GM23338 (cell line): ENCODE measurements at regions not wholly inside any gene's neighbourhood (a gene's known extent, or its start where the extent isn't known, plus 50 kb on each side); places are given as distances from the start of the nearest gene placed in this dataset.
A peak's percentile ranks its signal among the peaks of the same experiment; 100 is the strongest.

Source experiments
- ATAC-seq: fragments of 200-7000 bp; cut with Tn5 transposase; 3 replicates; pipeline ENCODE4 v1.9.1; 2020
- DNase-seq: peaks from one replicate; pipeline ENCODE4 v3.0.0-alpha.2; 2015; ENCODE audit warnings: low spot score
- H2AFZ ChIP-seq: fragments of 200-600 bp; sonication (generic); 2 replicates; pipeline ENCODE4 v1.8.0; 2016; ENCODE audit warnings: antibody characterized with exemption, mild to moderate bottlenecking, moderate library complexity
- H3F3A ChIP-seq: fragments of 200-600 bp; sonication (generic); replicated peaks from 2 replicates; pipeline ENCODE4 v1.8.0; 2017; ENCODE audit warnings: antibody characterized with exemption, mixed run types, low read depth
- H3K27ac ChIP-seq: fragments of 200-600 bp; sonication (generic); 2 replicates; pipeline ENCODE4 v1.6.1; 2016; ENCODE audit warnings: low read depth
- H3K27me3 ChIP-seq: fragments of 200-600 bp; sonication (generic); 2 replicates; pipeline ENCODE4 v1.8.0; 2016; ENCODE audit warnings: mild to moderate bottlenecking, mixed run types, moderate library complexity; ENCODE audit not compliant: insufficient read depth
- H3K36me3 ChIP-seq: fragments of 200-600 bp; sonication (generic); 2 replicates; pipeline ENCODE4 v1.8.0; 2016; ENCODE audit warnings: mild to moderate bottlenecking; ENCODE audit not compliant: insufficient read depth
- H3K4me1 ChIP-seq: fragments of 200-600 bp; sonication (generic); 2 replicates; pipeline ENCODE4 v1.8.0; 2016; ENCODE audit warnings: mild to moderate bottlenecking, moderate library complexity; ENCODE audit not compliant: insufficient read depth
- H3K4me2 ChIP-seq: fragments of 200-600 bp; sonication (generic); 2 replicates; pipeline ENCODE4 v1.7.1; 2017; ENCODE audit warnings: mixed run types
- H3K4me3 ChIP-seq: fragments of 200-600 bp; sonication (generic); 2 replicates; pipeline ENCODE4 v1.6.1; 2016; ENCODE audit warnings: mixed run types
- H3K79me2 ChIP-seq: fragments of 200-600 bp; sonication (generic); replicated peaks from 2 replicates; pipeline ENCODE4 v1.8.0; 2017; ENCODE audit warnings: mild to moderate bottlenecking; ENCODE audit not compliant: insufficient read depth
- H3K9me2 ChIP-seq: fragments of 200-600 bp; sonication (generic); 2 replicates; pipeline ENCODE4 v1.8.0; 2017; ENCODE audit not compliant: insufficient read depth
- H4K20me1 ChIP-seq: fragments of 200-600 bp; sonication (generic); replicated peaks from 2 replicates; pipeline ENCODE4 v1.8.0; 2017; ENCODE audit warnings: mild to moderate bottlenecking; ENCODE audit not compliant: insufficient read depth
- H3K27ac Mint-ChIP-seq: 2 replicates; pipeline ENCODE4 v1.8.0; 2020; ENCODE audit warnings: inconsistent platforms, mild to moderate bottlenecking, moderate library complexity, mixed read lengths
- H3K27me3 Mint-ChIP-seq: 3 replicates; pipeline ENCODE4 v1.8.0; 2022; ENCODE audit warnings: low read depth, mild to moderate bottlenecking, moderate library complexity, mixed read lengths, inconsistent platforms; ENCODE audit not compliant: insufficient read depth, poor library complexity
- H3K36me3 Mint-ChIP-seq: 3 replicates; pipeline ENCODE4 v1.8.0; 2021; ENCODE audit warnings: low read depth, mild to moderate bottlenecking, inconsistent platforms, moderate library complexity, mixed read lengths
- H3K4me1 Mint-ChIP-seq: 3 replicates; pipeline ENCODE4 v1.8.0; 2020; ENCODE audit warnings: mild to moderate bottlenecking, inconsistent platforms, mixed read lengths
- H3K4me3 Mint-ChIP-seq: 3 replicates; pipeline ENCODE4 v1.8.0; 2021; ENCODE audit warnings: moderate library complexity, mild to moderate bottlenecking, inconsistent platforms, mixed read lengths
- H3K9me3 Mint-ChIP-seq: 3 replicates; pipeline ENCODE4 v1.8.0; 2020; ENCODE audit warnings: moderate library complexity, mild to moderate bottlenecking, inconsistent platforms, mixed read lengths
- CTCF ChIP-seq, 2 experiments: fragments of 200-600 bp in 1 of 2; sonication (generic) in 1 of 2; conservative IDR thresholded peaks; 2 replicates each; pipeline versions ENCODE4 v1.5.1 to v1.6.1; 2016 to 2017; ENCODE audit warnings: antibody characterized with exemption in 2 of 2, low read depth in 2 of 2, mild to moderate bottlenecking in 2 of 2, moderate library complexity in 1 of 2
- ETS1 ChIP-seq: IDR thresholded peaks from 2 replicates; pipeline ENCODE4 v1.6.1; 2016; ENCODE audit warnings: antibody characterized with exemption
- EZH2phosphoT487 ChIP-seq: fragments of 200-600 bp; sonication (generic); IDR thresholded peaks from one replicate; pipeline ENCODE4 v1.8.1; 2018; ENCODE audit warnings: antibody characterized with exemption; ENCODE audit not compliant: unreplicated experiment
- JUNB ChIP-seq: IDR thresholded peaks from one replicate; pipeline ENCODE4 v1.6.1; 2016; ENCODE audit warnings: antibody characterized with exemption; ENCODE audit not compliant: unreplicated experiment
- POLR2AphosphoS5 ChIP-seq: IDR thresholded peaks from 2 replicates; pipeline ENCODE4 v1.6.1; 2016; ENCODE audit warnings: antibody characterized with exemption, low read depth
- REST ChIP-seq: IDR thresholded peaks from one replicate; pipeline ENCODE4 v1.6.1; 2018; ENCODE audit warnings: antibody characterized with exemption; ENCODE audit not compliant: unreplicated experiment
- ZNF114 ChIP-seq: fragments of 250-450 bp; sonication (Bioruptor Pico); IDR thresholded peaks from 2 replicates; pipeline ENCODE4 v1.5.0; 2020; ENCODE audit warnings: mild to moderate bottlenecking, moderate library complexity

GRCh38 chr3:184633237-184633579 is 71.6 kb downstream of the EPHB3 start:
- Histone ChIP-seq H3K27ac (no peak overlapping the region), H3K9me2 (no peaks in the 10 kb centered on the region), H3K4me2 (no peak overlapping the region; the same call in 1 of the 2 replicates), H3F3A (no peaks in the 10 kb centered on the region), H3K4me1 (peaks cover 8% of the 10 kb centered on the region), H3K36me3 (no peaks in the 10 kb centered on the region), H4K20me1 (no peaks in the 10 kb centered on the region), H3K4me3 (no peak overlapping the region), H3K79me2 (no peaks in the 10 kb centered on the region), H2AFZ (no peak overlapping the region), H3K27me3 (no peaks in the 10 kb centered on the region)
- no peak for ATAC-seq
- Mint-ChIP-seq H3K4me1 (peaks cover 66% of the 10 kb centered on the region), H3K4me3 (no peak overlapping the region), H3K9me3 (no peaks in the 10 kb centered on the region), H3K27me3 (peaks cover 37% of the 10 kb centered on the region), H3K27ac (no peak overlapping the region; the same call in 1 of the 2 replicates), H3K36me3 (no peaks in the 10 kb centered on the region; the same call in 2 of the 3 replicates)
- DNase-seq: no peak
- TF ChIP-seq EZH2phosphoT487 (no peak), POLR2AphosphoS5 (no peak), ZNF114 (CRISPR knock-in tag) (no peak), ETS1 (no peak), REST (no peak)

- TF ChIP-seq CTCF (conservative IDR thresholded peaks at IDR 0.05; ENCODE audit: low read depth in 2 of 2): peak in 1 of 2 experiments; percentile 29; a peak in 2 of 4 replicates
- TF ChIP-seq ETS1: no peak
- no peak for TF ChIP-seq JUNB
- no peak overlapping the region for H3K4me2 ChIP-seq
- DNase-seq: no peak
- H3K4me3 ChIP-seq: no peak overlapping the region
- Mint-ChIP-seq H3K27me3 (peaks cover 38% of the 10 kb centered on the region), H3K4me1 (peaks cover 70% of the 10 kb centered on the region), H3K27ac (no peak overlapping the region), H3K36me3 (no peaks in the 10 kb centered on the region; the same call in 2 of the 3 replicates), H3K9me3 (no peaks in the 10 kb centered on the region; the same call in 2 of the 3 replicates), H3K4me3 (no peak overlapping the region)
- H3K79me2 ChIP-seq: no peaks in the 10 kb centered on the region
- H3K27me3 ChIP-seq: no peaks in the 10 kb centered on the region
- H4K20me1 ChIP-seq: no peaks in the 10 kb centered on the region
- no peak for ATAC-seq
- no peak overlapping the region for H2AFZ ChIP-seq
- H3K4me1 ChIP-seq: peaks cover 8% of the 10 kb centered on the region
- H3K9me2 ChIP-seq: no peaks in the 10 kb centered on the region
- H3F3A ChIP-seq: no peaks in the 10 kb centered on the region
- H3K36me3 ChIP-seq: no peaks in the 10 kb centered on the region
- no peak overlapping the region for H3K27ac ChIP-seq
Measured at GRCh38 chr3:184632551-184633236, 71.1 kb downstream of the EPHB3 start.
